ENCODE measurements at regions not wholly inside any gene's neighbourhood (a gene's known extent, or its start where the extent isn't known, plus 50 kb on each side); places are given as distances from the start of the nearest gene placed in this dataset.

DNA sequence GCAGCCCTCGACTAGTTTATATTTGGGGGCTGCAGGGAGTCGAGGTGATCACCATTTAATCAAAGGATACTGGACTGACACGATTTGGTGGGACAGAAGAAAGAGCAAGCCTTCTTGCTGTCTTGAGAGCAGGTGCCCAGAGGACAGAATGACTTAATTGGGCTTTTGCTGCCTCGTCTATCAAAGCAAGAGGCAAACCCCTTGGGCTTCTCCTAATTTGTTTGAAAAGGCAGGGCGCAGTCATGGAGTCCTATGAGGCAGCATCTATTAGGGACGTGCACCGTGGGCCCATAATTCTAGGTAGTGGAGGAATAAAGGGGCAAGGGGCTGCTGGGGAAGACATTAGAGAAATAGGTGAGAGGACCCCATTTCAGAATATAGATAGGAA lies 1411.3 kb downstream of the TBC1D22A start:
- intact Hi-C loops (cut with micrococcal nuclease; ENCODE audit: unreplicated experiment): no loop called here
- POLR2A ChIA-PET: no interaction called here
- in situ Hi-C loops (cut with HindIII; ENCODE audit: low pct_unique_long_range_greater_than_20kb, low sequenced_read_pairs): no loop called here
- H3K4me3 ChIP-seq (ENCODE audit: low read depth in 2 of 2, low read length in 2 of 2): no peak overlapping the region
- CTCF ChIA-PET: no interaction called here
- no TSS peak for BruUV-seq (replicated peaks)
- H3K36me3 ChIP-seq (ENCODE audit: control insufficient read depth, insufficient read depth, low read length): no peaks in the 10 kb centered on the region
- no peak for TF ChIP-seq POLR2AphosphoS5 (IDR thresholded peaks at IDR 0.05; ENCODE audit: low read depth, low read length)
- no peak for TF ChIP-seq SIN3A (IDR thresholded peaks at IDR 0.05; ENCODE audit: borderline replicate concordance, insufficient read depth, low read depth, low read length)
- TF ChIP-seq, protein P1, sequence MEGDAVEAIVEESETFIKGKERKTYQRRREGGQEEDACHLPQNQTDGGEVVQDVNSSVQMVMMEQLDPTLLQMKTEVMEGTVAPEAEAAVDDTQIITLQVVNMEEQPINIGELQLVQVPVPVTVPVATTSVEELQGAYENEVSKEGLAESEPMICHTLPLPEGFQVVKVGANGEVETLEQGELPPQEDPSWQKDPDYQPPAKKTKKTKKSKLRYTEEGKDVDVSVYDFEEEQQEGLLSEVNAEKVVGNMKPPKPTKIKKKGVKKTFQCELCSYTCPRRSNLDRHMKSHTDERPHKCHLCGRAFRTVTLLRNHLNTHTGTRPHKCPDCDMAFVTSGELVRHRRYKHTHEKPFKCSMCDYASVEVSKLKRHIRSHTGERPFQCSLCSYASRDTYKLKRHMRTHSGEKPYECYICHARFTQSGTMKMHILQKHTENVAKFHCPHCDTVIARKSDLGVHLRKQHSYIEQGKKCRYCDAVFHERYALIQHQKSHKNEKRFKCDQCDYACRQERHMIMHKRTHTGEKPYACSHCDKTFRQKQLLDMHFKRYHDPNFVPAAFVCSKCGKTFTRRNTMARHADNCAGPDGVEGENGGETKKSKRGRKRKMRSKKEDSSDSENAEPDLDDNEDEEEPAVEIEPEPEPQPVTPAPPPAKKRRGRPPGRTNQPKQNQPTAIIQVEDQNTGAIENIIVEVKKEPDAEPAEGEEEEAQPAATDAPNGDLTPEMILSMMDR (IDR thresholded peaks at IDR 0.05): no peak
- TF ChIP-seq TCF7L2 (IDR thresholded peaks at IDR 0.05; ENCODE audit: low read depth, low read length): no peak
- no peaks in the 10 kb centered on the region for H3K9me3 ChIP-seq (ENCODE audit: control insufficient read depth, insufficient read depth, low read depth, low read length)
- H3K4me1 ChIP-seq (ENCODE audit: control insufficient read depth, insufficient read depth, low read length): no peaks in the 10 kb centered on the region
- ATAC-seq: no peak
- no peak for DNase-seq (ENCODE audit: low read depth, low spot score)
- H3K27me3 ChIP-seq (ENCODE audit: control insufficient read depth, insufficient read depth, low read length): no peaks in the 10 kb centered on the region; the same call in 1 of the 2 replicates
- no peak overlapping the region for H3K27ac ChIP-seq (ENCODE audit: low read length)

DNA sequence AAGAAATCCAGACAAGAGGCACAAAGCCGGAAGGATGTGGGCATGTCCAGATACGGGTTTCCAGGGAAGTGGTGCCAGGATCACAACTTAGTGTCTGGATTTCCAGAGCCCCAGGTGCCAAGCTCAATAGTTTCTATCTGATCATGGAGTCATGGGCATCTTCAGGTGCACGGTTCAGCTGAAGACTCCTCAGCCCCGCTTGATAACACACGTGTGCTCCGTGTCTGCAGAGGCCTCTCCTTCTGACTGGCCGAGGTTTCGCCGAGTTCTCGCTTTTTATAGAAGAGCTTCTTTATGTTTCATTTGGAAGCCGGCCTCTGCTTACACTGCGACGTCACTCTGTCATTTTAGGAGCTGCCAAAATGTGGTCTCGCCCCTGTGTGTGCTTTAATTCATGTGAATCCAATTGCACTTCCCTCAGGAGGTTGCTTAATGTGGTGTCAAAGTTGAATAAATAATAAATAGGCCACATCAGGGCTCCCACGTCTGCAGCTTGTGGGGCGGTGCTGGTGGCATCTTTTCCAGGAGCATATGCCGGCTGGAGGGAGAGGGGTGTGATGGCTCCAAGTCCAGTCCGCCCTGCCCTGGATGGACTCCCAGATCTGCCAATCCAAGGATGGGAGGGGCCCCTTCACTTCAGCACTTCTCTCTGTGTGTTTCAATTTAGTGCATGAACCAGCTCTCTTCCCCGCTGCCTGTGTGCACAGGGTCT lies 1410.8 kb downstream of the TBC1D22A start:
- Histone ChIP-seq H3K27me3 (ENCODE audit: control insufficient read depth, insufficient read depth, low read length) (no peaks in the 10 kb centered on the region; the same call in 1 of the 2 replicates), H3K4me1 (ENCODE audit: control insufficient read depth, insufficient read depth, low read length) (no peaks in the 10 kb centered on the region), H3K4me3 (ENCODE audit: low read depth in 2 of 2, low read length in 2 of 2) (no peak overlapping the region), H3K36me3 (ENCODE audit: control insufficient read depth, insufficient read depth, low read length) (no peaks in the 10 kb centered on the region), H3K27ac (ENCODE audit: low read length) (no peak overlapping the region), H3K9me3 (ENCODE audit: control insufficient read depth, insufficient read depth, low read depth, low read length) (no peaks in the 10 kb centered on the region)
- DNase-seq (ENCODE audit: low read depth, low spot score): no peak
- CTCF ChIA-PET: no interaction called here
- TF ChIP-seq TCF7L2 (IDR thresholded peaks at IDR 0.05; ENCODE audit: low read depth, low read length): no peak
- in situ Hi-C loops (cut with HindIII; ENCODE audit: low pct_unique_long_range_greater_than_20kb, low sequenced_read_pairs) (no loop called here), intact Hi-C loops (cut with micrococcal nuclease; ENCODE audit: unreplicated experiment) (no loop called here)
- BruUV-seq (replicated peaks): no TSS peak
- POLR2A ChIA-PET: no interaction called here
- ATAC-seq: no peak

DNA sequence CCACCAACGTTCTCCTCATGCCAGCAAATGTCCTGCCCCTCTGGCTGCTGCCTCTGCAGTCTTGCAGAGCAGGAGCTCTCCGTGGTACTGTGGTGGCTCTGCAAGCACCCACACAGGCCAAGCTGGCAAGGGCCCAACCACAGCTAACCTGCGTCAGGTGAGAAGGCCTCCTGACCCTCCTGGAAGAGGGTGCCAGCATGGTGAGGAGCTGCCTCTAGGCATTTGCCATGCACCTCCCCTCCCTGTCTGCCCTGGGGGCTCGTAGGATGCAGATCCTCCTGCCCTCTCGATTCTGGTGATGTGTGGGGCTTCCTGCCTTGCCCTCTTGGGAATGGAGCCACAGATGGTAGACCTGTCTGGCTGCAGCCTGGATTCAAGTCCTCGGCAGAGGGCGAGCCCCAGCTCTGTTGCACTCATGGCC lies 1408.8 kb downstream of the TBC1D22A start:
- no peaks in the 10 kb centered on the region for H3K36me3 ChIP-seq (ENCODE audit: control insufficient read depth, insufficient read depth, low read length)
- no peak overlapping the region for H3K27ac ChIP-seq (ENCODE audit: low read length)
- DNase-seq (ENCODE audit: low read depth, low spot score) (no peak), ATAC-seq (no peak)
- ChIA-PET POLR2A (no interaction called here), CTCF (no interaction called here)
- H3K9me3 ChIP-seq (ENCODE audit: control insufficient read depth, insufficient read depth, low read depth, low read length): no peaks in the 10 kb centered on the region
- in situ Hi-C loops (cut with HindIII; ENCODE audit: low pct_unique_long_range_greater_than_20kb, low sequenced_read_pairs) (no loop called here), intact Hi-C loops (cut with micrococcal nuclease; ENCODE audit: unreplicated experiment) (no loop called here)
- H3K27me3 ChIP-seq (ENCODE audit: control insufficient read depth, insufficient read depth, low read length): no peaks in the 10 kb centered on the region; the same call in 1 of the 2 replicates
- TF ChIP-seq POLR2AphosphoS5 (IDR thresholded peaks at IDR 0.05; ENCODE audit: low read depth, low read length) (no peak), TCF7L2 (IDR thresholded peaks at IDR 0.05; ENCODE audit: low read depth, low read length) (no peak), SIN3A (IDR thresholded peaks at IDR 0.05; ENCODE audit: borderline replicate concordance, insufficient read depth, low read depth, low read length) (no peak)
- TF ChIP-seq, protein P1 (IDR thresholded peaks at IDR 0.05): no peak
- TF ChIP-seq, protein P2, sequence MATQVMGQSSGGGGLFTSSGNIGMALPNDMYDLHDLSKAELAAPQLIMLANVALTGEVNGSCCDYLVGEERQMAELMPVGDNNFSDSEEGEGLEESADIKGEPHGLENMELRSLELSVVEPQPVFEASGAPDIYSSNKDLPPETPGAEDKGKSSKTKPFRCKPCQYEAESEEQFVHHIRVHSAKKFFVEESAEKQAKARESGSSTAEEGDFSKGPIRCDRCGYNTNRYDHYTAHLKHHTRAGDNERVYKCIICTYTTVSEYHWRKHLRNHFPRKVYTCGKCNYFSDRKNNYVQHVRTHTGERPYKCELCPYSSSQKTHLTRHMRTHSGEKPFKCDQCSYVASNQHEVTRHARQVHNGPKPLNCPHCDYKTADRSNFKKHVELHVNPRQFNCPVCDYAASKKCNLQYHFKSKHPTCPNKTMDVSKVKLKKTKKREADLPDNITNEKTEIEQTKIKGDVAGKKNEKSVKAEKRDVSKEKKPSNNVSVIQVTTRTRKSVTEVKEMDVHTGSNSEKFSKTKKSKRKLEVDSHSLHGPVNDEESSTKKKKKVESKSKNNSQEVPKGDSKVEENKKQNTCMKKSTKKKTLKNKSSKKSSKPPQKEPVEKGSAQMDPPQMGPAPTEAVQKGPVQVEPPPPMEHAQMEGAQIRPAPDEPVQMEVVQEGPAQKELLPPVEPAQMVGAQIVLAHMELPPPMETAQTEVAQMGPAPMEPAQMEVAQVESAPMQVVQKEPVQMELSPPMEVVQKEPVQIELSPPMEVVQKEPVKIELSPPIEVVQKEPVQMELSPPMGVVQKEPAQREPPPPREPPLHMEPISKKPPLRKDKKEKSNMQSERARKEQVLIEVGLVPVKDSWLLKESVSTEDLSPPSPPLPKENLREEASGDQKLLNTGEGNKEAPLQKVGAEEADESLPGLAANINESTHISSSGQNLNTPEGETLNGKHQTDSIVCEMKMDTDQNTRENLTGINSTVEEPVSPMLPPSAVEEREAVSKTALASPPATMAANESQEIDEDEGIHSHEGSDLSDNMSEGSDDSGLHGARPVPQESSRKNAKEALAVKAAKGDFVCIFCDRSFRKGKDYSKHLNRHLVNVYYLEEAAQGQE (IDR thresholded peaks at IDR 0.05; ENCODE audit: insufficient read depth in 1 of 2, low read depth in 2 of 2, low read length in 1 of 2): no peak
- H3K4me1 ChIP-seq (ENCODE audit: control insufficient read depth, insufficient read depth, low read length): no peaks in the 10 kb centered on the region
- no TSS peak for BruUV-seq (replicated peaks)
- H3K4me3 ChIP-seq (ENCODE audit: low read depth in 2 of 2, low read length in 2 of 2): no peak overlapping the region

Measured in Panc1 (cell line).